Stimulated activated CD4-positive, alpha-beta T cell treated with anti-CD3 and anti-CD28 coated beads, Interleukin-4, amount 100 ng/mL, for 24 hours (primary cell): ENCODE measurements at regions not wholly inside any gene's neighbourhood (a gene's known extent, or its start where the extent isn't known, plus 50 kb on each side); places are given as distances from the start of the nearest gene placed in this dataset.

Source experiments
- DNase-seq: peaks from one replicate; pipeline ENCODE4 v3.0.0-alpha.2; 2020

GRCh38 chr13:32914686-32915085 lies 101.5 kb upstream of the KL start:
- no peak for DNase-seq

GRCh38 chr13:32917504-32917903 lies 98.7 kb upstream of the KL start:
- DNase-seq = no peak

DNA sequence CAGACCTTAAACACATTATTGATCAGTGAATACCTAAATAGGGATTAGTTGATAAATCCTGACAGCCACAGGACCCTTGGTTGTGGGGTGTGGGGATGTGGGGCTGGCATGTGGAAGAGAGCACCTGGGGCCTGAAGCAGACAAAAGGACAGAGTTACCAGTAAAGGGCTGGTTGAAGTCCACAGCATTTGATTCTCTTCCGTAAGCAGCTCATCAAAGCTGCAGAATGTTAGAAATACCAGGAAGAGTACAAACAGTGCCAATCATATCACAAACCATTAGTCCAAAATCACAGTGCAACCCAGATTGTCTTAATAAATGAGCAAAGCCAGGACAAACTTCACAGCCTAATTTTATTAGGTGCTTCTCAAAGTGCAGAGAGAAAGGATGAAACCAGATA lies 92.5 kb upstream of the KL start:
- DNase-seq = no peak

GRCh38 chr13:32924886-32925285 lies 91.3 kb upstream of the KL start:
- no peak for DNase-seq

- DNase-seq = no peak
Observed at GRCh38 chr13:32925506-32925905, 90.7 kb upstream of the KL start.

GRCh38 chr13:32932376-32932775 lies 83.8 kb upstream of the KL start:
- DNase-seq = no peak

- DNase-seq = no peak
Observed at GRCh38 chr13:32936716-32937115, 79.5 kb upstream of the KL start.

- no peak for DNase-seq
Observed at GRCh38 chr13:32938314-32938713, 77.9 kb upstream of the KL start.

DNA sequence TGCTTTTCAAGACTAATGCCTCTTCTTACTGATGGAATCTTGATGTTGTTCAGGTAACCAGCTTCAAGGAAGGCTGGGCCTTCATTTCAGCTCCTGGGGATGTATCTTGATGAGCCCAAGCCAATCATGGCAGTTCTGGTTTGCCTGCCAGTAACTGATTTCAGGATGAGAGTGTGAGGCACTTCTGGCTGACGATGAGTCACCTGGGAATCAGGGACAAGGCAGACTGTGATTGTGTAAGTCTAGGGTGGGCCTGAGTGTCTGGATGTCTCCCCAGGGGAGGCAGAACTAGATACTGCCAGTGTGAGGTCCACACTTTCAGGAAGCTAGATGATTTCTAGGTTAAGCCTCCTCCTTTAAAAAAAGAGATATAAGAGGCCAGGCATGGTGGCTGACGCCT lies 77.3 kb upstream of the KL start:
- no peak for DNase-seq

- DNase-seq = no peak
Observed at GRCh38 chr13:32940601-32941000, 75.6 kb upstream of the KL start.

- no peak for DNase-seq
Observed at GRCh38 chr13:32941368-32941767, 74.9 kb upstream of the KL start.

- no peak for DNase-seq
Observed at GRCh38 chr13:32946558-32946957, 69.7 kb upstream of the KL start.

DNA sequence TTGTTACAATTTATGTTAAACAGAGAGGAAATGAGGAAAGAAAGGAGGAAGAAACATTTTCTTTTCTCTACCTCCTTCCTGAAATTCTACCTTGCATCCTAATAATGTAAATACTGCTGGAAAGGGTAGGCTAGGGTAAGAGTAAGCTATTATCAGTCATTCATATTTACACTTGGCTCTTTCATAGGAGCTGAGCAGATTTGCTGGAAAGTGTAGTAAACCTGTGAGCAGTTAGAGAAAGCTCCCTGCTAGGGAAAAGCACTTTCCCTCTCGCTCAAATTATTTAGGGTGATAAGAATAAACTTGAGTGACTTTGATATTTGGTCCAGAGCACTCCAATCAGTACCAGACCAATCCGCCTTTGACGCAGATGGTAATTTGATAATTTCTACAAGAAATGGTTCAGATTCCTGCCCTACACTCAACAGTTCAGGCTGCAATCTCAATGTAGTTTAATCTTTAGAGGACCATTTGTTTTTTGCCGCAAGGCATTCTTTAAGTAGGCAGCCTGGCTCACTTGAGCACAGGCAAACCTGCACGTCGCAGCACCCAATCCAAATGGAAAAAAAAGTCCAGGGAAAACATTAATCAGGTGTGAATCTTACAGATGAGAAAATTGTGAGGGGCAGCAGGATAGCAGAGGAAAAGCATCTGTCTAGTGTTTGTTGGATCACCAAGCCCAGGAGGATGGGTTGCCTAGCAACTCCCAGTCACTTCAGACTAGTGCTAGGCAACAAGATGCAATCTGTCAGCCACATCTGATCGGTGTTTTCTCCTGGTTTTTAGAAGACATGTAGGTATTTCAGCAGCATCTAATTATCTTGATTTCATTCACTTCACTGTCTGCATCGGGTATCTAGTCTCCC lies 68.6 kb upstream of the KL start:
- no peak for DNase-seq

DNA sequence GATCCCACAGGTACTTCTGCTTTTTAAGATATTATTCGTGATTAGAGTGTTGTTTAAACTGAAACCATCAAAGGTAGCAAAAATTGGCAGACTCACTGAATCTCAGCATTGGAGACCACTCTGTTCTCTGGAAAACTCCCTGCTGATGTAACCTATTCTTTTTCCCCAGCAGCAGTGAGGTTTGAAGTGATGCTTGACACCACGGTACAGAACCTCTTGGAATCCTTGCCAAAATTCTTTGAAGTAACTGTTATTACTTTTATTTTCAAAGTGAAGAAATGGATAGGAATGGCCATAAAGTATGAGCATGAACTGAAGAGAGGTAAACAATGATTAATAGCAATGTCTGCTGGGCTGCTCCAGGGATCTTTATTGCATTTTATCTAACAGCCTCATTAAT lies 66.4 kb upstream of the KL start:
- DNase-seq = no peak

DNA sequence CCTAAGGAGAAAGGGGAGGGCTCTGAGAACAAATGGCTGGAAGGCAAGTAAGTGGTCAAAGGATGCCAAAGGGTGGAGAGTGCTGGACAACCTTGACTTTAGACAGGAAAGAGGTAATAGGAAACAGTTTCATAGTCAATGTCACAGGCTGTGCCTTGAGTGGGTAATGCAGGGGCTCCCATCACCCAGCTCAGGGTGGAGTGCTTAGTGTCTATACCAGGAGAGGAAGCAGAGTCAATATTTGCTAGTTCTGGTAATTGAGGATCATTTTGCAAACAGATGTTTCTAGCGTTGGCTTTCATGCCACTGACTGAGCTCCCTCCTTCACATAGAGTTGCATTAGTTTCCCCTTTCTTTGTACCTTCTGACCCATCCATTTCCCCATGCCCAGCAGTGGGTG lies 64.6 kb upstream of the KL start:
- DNase-seq = no peak

GRCh38 chr13:32955881-32956594 lies 60.2 kb upstream of the KL start:
- no peak for DNase-seq

DNA sequence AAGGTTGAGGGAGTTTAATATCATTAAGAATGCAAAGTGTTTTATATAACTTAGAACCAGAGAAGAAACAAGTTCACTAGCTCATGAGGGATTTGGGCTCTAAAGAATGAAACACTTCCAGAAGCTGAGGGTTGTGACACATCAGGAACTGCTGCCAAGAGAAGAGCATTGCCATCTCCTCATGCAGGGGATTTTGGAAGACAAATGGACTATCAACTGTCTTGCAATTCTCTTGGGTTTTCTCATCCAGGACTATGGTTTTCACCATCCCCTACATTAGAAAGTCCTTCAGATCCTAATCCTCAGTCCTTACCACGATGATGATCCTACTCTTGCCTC lies 59.7 kb upstream of the KL start:
- no peak for DNase-seq

DNA sequence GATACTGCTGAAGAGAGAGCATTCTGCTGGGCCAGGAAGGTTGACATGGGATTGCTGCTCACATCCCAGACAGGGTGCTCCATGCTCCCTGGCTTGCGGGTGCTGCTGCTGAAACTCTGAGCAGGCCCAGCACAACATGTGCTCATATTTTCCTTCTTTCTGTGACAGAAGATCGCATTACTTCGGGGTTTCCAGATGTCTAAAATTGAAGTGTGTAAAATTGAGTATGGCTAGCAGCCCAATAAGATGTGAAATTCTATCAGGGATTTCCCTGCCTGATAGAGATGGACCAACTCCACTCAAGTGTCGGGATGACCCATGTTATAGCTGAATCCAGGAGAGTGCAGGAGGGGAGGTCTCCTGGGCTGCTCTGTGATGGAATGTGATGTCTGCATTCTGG lies 55.6 kb upstream of the KL start:
- no peak for DNase-seq

DNA sequence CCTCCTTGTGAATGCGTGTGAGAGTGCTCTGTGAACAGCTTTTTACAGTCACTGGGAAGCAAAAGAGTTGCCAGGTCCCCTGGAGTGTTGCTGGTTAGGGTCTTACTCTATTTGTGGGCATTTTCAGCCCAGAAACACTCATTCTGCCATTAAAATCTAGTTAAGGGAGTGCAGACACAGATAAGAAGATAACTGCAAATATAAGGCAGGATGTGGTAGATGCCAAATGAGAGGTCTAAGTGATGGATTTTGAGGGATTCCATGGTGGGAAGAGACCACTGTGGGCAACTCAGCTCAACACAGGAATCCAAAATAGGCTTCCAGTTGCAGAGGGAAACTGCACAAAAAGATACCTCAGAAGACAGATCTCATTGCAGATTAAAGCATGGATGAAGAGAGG lies 54.5 kb upstream of the KL start:
- DNase-seq = no peak

DNA sequence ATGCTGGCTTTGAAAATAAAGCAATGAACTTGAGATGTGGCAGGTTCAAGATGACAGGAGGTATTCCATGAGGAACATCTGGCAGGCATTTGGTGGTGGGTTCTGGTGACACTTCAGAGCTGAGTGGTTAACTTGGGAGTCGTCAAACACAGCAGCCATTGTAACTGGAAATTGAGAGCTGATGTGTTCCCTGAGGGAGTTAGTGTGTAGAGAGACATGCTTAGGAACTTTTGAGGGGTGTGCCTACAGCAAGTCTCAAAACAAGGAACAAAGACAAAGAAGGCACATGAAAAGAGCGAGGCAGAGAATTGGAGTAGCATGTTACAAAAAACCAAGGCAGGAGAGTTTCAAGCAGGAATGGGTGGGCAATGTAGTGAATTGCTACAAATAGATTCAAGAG lies 53.9 kb upstream of the KL start:
- DNase-seq = no peak

- no peak for DNase-seq
Observed at GRCh38 chr13:32964987-32965386, 51.2 kb upstream of the KL start.
